Activated CD4-positive, CD25-positive, alpha-beta regulatory T cell treated with anti-CD3 and anti-CD28 coated beads, Interleukin-2, amount 50 U/mL, for 24 hours (primary cell): ENCODE measurements at regions not wholly inside any gene's neighbourhood (a gene's known extent, or its start where the extent isn't known, plus 50 kb on each side); places are given as distances from the start of the nearest gene placed in this dataset.
"Not testable (repeated sequence)": the region's sequence is repeated elsewhere in the genome, so short reads cannot be mapped to it uniquely, and the experiment has no call there.

Source experiments
- ATAC-seq, 2 donors: fragments of 150-1000 bp; cut with Tn5 transposase; one replicate each; pipeline ENCODE4 v1.10.0; 2021; ENCODE audit warnings: mild to moderate bottlenecking in 1 of 2, moderate library complexity in 1 of 2

DNA sequence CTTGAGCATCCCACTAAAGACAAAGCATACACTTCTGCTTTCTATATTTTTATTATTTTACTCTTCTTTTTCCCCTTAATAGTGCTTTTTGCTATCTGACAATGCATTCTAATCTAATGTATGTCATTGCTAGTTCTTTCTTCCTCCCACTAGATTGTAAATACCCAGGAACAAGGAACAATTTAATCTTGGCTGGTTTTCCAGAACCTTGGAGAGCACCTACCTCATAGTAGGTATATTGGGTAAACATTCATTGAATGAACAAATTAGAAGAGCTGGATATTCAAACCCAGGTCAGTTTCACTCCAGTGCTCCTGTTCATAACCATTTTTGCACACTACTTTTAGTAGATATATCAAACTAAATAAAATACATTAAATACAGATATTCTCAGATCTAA, 1617.6 kb upstream of the SLC10A2 start:
- ATAC-seq: no peak

DNA sequence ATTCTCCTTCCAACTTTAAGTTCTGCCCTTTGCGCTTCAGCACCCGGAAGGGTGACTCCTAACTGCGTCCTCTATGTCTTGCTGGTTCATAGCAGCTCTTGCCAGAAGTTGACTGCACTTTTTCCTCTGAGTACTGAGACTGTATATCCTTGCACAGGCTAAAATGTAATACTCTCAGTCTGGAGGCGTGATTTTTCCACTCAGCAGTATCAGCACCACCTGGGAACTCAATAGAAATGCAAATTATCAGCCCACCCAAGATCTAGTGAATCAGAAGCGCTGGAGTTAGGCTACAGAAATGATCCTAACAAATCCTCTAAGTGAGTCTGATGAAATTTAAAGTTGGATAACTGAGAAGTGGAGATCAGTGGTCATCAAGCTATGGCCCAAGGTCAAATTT, 1611.9 kb upstream of the SLC10A2 start:
- ATAC-seq: no peak

DNA sequence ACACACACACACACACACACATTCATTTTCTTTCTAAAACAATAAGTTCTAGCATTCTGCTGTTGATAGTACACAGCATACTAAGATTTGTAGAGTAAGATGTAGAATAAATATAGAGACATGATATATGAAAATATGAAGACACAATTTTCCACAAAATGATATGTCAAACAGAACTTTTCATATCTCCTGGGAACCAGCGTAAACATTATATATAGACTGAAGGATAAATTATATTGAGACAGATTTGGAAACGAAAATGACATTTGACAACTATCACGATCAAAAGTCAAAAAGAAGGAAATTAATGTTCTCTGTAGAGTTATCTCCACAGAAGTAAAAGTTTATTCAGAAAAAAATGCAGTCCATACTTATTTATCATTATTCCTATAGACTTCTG, 1605.7 kb upstream of the SLC10A2 start:
- ATAC-seq: no peak

DNA sequence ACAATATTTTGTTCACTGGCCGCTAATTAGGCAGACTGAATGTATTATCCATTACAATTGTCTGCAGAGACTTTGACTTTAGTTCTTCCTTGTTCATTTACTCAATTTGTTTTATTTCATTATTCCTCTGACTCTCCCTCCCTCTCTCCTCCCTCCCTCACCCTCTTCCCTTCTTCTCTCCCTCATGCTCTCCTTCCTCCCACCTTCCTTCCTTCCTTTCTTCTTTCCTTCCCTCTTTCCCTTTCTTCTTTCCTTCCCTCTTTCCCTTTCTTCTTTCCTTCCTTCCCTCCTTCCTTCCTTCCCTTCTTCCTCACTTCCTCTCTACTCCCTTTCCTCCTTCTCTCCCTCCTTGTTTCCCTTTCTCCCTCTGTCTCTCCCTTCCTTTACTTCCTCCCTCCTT, 1591.0 kb upstream of the SLC10A2 start:
- no peak for ATAC-seq

DNA sequence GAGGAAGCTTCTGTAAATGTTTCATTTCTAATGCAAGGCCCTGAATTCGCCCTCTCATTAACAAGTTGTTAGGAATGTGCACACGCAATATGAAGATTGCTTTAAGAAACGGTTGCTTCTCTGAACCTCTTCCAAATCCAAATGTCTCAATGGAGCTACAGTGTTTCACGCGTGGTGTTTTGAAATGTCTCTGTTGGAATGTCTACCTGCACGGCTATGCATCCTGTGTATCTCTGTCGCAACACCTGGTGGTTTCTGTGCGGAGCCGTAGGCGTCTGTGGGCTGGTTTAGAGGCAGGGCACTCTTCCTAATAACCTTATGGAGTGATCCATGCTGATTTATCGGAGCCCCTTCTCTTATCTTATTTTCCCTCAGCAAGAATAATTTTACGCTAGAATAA, 1584.2 kb upstream of the SLC10A2 start:
- no peak for ATAC-seq

DNA sequence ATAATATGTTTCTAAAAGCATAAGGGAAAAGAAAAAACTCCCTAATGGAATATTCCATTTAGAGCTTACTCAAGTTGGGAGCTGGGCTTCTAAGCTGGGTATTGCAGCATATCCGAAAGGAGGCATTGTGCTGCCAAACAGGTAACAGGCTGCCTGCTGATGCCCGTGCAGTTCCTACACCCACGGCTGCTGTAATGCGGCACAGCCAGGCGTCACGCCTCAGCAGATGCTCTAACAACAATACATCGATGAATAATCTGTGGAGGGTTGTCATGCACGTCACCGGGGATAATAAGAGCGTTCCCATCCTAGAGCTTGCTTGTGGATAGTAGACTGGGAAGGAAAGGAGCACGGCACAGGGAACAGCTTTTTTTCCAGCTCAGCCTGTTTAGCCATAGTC, 1582.1 kb upstream of the SLC10A2 start:
- ATAC-seq: no peak

DNA sequence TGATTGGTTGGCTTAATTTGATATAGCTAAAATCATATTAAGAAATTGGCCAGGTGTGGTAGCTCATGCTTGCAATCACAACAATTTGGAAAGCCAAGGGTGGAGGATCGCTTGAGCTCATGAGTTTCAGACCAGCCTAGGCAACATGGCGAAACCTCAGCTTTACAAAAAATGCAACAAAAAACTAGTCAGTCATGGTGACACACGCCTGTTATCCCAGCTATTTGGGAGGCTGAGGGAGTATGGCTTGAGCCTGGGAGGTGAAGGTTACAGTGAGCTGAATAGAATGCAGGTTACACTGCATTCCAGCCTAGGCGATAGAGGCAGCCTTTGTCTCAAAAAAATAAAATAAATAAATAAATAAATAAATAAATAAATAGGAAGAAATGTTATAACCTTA, 1579.6 kb upstream of the SLC10A2 start:
- no peak for ATAC-seq

DNA sequence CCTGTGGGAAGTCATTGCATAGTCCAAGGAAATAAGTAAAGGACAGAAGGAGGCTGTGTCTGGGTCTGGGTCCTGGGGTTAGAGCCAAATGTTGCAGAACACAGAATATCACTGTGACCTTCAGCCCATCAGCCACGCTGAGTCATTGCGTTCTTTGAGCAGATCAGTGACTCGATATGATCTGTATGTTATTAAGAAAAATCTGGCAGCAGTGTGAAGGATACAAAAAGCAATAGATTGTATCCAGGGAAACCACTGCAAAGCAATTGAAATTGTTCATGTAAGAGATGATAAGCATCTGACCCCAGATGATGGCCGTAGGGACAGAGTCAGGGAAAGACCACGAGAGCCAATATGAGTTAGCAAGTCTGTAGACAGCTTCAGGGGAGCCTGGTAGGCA, 1575.1 kb upstream of the SLC10A2 start:
- ATAC-seq: no peak

DNA sequence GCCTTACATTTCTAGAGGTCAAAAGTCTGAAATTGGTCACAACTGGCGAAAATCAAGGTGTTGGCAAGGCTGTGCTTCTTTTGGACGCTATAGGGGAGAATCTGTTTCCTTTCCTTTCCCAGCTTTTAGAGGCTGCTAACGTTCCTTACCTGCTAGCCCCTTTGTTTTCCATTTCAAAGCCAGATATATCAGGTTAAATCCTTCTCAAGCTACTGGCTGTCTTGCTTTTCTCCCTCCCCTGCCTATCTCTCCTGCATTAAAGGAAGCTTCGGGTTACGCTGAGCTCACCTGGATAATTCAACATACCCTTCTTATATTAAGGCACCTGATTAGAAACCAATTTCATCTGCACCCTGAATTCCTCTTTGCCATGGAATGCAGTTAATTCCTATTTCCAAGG, 1569.7 kb upstream of the SLC10A2 start:
- no peak for ATAC-seq

DNA sequence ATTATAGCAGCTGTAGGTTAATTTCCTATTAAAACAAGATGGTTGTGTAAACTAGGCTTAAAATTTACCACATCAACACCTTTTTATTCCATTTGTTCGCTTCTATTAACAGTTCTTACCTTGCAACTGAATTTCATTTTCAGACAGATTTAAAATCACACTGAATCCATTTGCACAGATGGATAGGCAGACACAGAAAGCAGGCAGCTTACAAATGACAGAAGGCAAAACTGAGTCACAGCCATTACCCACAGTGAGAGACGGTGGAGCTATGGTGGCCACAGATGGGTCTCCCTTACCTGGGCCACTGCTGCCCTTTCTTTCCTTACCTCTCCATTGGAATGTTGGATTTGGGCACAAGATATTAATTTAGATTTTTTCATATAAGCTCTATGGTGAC, 1567.8 kb upstream of the SLC10A2 start:
- ATAC-seq: no peak

DNA sequence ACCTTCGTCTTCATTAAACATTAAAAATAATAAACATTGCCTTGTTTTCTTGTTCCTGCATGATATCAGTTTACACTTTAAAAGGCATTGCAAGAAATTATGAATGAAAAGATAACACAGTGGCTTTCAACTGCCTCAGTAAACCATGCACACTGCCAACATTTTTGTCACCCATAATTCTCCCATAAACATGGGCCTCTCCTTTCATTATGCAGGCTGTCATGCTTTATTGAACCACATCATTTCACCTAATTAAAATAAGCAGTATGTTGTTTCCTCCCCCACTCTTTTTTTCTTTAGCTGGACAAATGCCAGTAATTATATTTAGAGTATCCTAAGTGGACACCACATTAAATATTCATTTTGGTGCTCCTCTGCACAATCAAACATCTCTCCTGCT, 1566.5 kb upstream of the SLC10A2 start:
- ATAC-seq: no peak

DNA sequence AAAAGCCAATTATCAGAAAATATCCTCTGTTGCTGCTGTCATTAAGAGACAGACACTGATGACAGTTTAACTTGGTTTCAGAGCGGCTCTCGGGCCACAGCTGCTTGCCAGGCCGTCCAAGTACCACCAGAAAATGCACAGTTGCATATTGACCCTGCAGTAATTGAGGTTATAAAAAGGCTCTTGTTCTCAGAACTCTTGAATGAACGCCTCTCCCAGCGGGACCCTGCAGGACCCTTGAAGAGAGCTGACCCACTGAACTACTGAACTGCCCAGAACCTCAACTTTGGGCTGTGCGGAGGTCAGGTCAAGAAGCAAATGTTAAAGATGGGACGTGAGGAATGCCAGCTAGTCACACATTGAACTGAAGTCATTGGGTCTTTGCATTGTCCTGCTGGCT, 1559.0 kb upstream of the SLC10A2 start:
- no peak for ATAC-seq

DNA sequence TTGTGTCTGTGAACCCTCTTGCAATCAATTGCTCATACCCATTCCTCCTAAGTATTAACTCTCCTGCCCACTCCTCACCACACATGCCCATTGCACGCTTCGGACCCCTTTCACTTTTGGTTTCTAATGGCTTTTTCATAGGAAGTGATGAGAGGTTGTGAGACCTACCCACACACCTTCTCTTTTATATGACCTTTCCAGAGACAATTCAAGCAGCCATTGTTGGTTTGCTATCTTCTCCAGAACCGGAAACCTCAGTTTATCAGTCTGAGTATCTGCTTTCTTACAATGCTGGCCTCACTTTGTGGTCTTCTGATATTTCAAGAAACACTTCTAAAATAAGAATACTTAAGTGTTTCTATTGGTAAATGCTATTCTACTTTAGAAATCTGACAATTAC, 1550.8 kb upstream of the SLC10A2 start:
- ATAC-seq: no peak

DNA sequence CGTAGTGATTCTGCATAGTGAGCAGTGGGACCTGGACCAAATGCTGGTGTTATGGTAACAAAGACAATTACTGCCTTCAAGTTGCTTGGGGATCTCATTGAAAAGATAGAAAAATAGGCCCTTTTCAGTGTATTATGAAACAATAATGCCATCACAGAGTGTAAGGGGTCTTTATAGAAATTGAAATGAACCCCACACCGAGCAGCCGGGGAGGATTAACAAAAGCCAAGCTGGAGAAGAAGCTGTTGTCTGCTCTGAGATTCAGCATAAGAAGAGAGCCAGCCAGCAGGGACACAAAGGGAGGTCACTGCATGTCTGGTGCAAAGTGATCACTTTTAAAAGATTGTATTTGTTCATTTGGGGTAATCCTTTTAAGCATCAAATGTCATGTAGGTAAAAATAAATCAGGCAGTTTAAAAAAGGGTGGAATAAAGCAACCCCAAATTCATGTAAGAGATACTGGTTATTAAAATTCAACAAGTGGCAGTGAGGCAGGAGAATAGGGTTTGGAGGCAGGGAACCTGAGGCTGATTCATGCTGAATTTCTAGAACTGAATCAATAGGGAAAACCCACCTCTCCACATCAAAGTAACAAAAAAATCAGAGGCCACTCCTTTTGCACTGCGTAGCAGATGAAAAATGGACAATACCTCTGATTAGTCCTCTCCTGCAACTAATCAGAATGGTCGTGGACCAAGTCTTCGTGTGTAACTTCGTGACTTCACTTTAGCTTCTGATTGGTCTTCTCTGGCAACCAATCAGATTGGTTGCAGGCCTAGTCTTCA, 1548.3 kb upstream of the SLC10A2 start:
- no peak for ATAC-seq

DNA sequence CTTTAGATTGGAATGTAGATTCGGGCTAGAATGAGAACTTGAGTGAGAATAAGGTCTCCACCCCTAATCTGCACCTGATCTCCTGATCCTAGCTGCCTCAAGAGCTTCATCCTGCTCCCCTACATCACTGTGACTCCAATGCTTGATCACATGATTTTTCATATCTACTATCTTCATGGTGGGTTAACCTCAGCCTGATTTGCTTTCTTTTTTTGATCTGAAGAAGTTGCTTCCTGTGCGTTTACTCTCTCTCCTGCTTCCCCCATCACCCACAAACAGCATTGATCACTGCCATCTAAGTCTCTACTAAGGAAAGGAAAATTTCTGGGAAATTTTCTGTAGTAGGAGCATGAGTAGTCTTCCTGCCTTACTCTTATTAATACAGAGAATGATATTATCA, 1542.1 kb upstream of the SLC10A2 start:
- no peak for ATAC-seq

DNA sequence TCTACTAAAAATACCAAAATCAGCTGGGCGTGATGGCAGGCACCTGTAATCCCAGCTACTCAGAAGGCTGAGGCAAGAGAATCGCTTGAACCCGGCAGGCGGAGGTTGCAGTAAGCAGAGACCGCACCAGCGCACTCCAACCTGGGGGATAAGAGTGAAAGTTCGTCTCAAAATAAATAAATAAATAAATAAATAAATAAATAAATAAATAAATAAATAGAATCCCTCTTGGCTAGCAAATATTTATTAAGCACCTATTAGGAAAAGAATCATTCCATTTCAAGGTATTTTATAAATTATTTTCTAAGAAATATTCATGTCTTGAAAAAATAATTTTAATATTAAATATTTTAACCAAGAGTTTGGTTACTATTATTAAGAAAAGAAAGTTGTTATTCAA, 1539.2 kb upstream of the SLC10A2 start:
- not testable (repeated sequence) for ATAC-seq

DNA sequence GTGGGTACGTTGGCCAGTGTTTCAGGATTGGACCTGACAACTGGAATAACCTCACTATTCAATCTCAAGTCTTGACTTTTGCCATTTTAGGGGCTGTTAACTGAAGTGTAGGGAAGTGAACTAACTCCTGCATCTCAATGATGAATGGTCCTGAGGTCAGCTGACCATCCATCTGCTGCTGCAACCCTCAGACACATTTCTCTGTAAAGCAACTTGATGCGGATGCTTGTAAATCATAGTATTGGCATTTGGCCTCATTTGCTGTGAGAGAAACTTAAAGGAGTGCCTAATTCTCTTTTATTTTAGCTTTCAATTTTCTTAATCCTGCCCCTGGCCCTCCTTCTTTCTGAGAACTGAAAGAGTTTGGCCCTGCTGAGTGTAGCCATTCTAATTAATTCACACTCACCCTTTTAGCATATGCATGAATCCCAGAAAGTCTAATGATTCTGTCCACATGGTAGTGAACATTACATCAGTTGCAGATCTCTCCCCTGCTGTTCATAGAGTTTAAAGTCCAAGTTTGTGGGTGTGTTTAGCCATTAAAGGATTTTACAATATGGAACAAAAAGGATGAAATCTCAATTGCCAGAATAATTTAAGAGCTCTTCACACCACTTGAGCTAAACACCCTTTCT, 1531.4 kb upstream of the SLC10A2 start:
- no peak for ATAC-seq

DNA sequence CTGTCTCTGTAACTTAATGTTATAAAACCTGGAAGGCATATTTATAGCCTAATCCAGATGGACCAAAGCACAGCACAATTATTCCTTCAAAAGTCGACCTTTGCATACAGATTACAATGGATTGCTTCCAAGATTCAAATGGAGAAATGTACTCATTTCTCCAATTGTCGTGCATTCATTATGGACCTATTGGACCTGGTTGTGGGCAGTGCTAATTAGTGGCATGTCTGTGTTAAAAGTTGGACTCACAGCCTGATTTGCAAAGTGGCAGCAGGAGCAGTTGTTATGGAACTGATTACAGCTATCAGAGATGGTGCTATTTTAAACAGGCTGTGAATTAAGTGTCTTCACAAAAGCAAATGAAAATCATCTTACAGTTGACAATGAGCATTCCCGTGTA, 1529.3 kb upstream of the SLC10A2 start:
- no peak for ATAC-seq

DNA sequence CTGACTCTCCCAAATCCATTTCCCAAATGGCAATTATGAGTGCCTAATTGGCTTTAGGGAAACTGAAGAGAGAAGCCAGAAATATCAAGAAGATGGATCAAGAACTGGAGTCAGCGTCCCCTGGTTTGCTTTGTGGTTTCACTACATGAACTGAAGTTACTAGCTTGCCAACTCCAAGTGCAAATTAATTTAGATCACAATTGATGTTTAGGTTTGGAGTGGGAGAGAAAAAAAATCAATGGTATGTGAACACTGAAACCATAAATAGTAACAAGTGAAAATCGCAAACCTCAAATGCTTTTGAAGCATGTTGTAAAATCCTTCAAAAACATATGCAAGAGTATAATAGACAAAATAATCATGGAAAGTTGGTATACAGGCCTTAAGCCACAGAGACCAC, 1528.6 kb upstream of the SLC10A2 start:
- ATAC-seq: no peak

DNA sequence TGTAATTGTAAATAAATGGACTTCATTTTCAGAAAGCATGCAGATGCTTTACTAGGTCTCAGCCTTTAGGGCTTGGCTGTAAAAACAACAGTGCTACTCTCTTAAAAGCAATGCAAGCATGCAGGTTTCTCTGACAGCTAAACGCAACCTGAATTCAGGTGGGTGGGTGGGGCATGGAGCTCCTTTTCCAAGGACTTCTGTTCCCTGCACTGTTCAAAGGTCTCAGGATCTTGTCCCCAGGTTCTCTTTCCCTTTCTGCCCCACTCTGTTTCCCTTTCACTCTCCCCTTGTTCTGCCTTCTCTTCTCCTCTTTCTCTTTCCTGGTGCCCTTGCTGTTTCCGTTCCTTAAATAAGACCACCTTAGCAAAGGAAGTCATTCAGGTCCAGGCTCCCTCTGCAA, 1527.5 kb upstream of the SLC10A2 start:
- ATAC-seq: no peak

DNA sequence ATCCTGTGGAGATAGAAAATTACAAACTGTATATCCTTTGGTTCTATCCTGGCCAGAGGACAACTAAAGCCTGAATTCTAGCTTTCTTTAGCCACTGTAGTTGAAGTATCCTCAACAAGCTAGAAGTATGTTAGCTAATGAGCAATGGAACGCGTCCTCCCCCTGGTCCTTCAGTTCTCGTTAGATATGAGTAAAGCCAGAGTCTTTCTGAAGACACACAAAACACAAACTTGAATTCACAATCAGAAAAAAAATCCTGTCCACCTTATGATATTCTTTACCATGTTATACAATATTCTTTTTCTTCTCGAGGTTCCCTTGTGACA, 1527.0 kb upstream of the SLC10A2 start:
- no peak for ATAC-seq

DNA sequence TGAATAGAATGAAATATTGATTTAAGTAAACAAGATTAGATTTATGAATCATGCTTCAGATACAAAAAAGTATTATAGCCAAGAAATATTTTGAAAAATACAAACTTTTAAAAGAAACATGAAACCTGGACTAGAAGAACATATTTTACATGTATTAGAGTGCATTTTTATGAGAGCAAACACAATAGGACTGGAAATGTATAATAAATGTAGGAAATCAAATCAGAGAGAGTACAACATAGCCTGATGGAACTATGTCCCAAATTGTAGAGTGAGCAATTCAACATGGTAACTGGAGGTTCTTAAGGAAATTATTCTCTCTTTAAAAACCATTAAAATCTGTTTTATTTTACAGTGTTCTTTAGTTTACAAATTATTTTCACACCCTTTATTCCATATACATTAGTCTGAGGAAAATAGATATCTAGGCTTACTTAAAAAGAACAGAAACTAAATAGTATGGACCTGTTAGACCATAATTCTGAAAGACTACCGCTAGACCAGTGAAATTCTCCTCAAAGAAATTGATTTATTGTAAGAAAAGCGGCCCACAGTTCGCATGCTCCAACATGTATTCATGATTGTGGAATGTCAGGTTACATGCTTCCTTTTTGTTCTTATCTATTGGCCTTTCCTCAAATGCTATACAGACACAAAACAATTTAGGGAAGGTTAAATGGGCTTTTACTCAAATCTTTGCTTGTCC, 1526.5 kb upstream of the SLC10A2 start:
- ATAC-seq: no peak

DNA sequence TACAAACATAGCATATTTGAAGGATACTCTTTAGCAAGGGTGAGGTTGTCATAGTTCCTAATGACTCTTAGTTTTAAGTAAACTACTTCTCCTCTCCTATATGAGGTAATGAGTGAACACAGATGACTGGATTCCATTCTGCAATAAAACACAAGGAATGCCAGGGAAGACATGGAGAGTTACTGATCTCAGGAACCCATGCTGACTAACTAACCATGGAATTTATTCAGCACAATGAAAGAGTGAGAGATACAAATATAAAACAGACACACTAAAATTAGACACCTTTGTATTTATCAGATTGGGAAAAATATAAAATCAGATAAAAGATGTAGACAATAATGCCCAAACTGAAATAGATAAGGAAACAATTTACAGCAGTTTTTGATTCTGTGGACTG, 1525.9 kb upstream of the SLC10A2 start:
- ATAC-seq: no peak

DNA sequence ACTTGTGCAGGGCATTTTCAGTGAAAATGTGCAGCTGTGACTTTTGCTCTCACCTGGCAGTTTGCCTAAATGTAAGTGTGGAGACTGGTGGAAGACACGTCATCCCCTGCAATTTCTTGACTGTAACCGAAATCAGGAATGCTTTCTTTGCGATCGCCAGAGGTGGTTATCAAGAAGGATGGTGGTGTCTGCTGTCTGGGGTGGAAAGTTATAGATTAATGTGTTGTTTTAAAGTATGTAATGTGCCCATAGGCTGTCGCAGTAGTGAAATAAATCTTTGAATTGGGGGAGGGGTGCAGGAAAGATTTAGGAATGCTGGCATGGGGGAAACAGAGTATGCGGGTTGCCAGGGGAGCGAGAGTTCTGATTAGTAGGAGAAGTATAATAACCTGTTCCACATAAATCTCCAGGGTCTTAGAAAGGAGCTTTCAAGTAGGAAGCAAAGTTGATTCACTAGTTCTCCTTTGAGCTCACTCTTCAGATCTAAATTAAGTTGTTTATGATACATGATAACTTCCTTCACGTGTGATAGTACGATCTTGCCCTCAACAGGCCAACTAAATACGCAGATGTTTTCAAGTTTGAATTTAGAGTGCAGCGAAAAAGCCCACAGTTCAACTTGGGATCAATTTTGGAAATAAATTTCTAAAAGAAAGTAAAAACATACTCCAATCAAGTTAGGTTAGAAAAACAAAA, 1520.0 kb upstream of the SLC10A2 start:
- ATAC-seq: no peak
